H1 (cell line): ENCODE measurements at regions not wholly inside any gene's neighbourhood (a gene's known extent, or its start where the extent isn't known, plus 50 kb on each side); places are given as distances from the start of the nearest gene placed in this dataset.

Experiments
- CTCF ChIA-PET: fragments of 300-600 bp; sonication (Branson Sonifier 250); formaldehyde crosslinking; loops from one replicate; lab custom pipeline; 2021; ENCODE audit not compliant: partially characterized antibody; lab: Charles Lee
- POLR2A ChIA-PET: fragments of 300-600 bp; sonication (Branson Sonifier 250); formaldehyde crosslinking; loops from one replicate; lab custom pipeline; 2021; ENCODE audit warnings: inconsistent platforms; ENCODE audit not compliant: partially characterized antibody; lab: Charles Lee
- DNase-seq, 2 experiments: peaks; one replicate each; pipeline versions ENCODE4 v3.0.0 to v3.0.0-alpha.2; 2010 to 2022; ENCODE audit warnings: low spot score in 2 of 2, low read depth in 1 of 2, mixed read lengths in 1 of 2
- FAIRE-seq: peaks from 2 replicates; lab custom pipeline; 2011; peaks lifted over from hg19 to GRCh38; lab: Jason Lieb, UNC
- H2AFZ ChIP-seq: 2 replicates; pipeline ENCODE4 v1.8.1; 2012; ENCODE audit warnings: low read length, inconsistent platforms
- H2AK5ac ChIP-seq: 2 replicates; pipeline ENCODE4 v1.6.1; 2013; ENCODE audit warnings: low read depth, low read length
- H2BK120ac ChIP-seq: replicated peaks from 2 replicates; pipeline ENCODE3; 2013; ENCODE audit warnings: low read depth, low read length, inconsistent platforms
- H2BK12ac ChIP-seq: 2 replicates; pipeline ENCODE4 v1.6.1; 2013; ENCODE audit warnings: low read depth, low read length
- H2BK15ac ChIP-seq: 2 replicates; pipeline ENCODE4 v1.6.1; 2013; ENCODE audit warnings: low read length
- H2BK20ac ChIP-seq: 2 replicates; pipeline ENCODE4 v1.6.1; 2013; ENCODE audit warnings: low read length
- H2BK5ac ChIP-seq: 2 replicates; pipeline ENCODE4 v1.6.1; 2013; ENCODE audit warnings: low read depth, low read length
- H3K14ac ChIP-seq: 2 replicates; pipeline ENCODE4 v1.6.1; 2013; ENCODE audit warnings: inconsistent platforms; ENCODE audit not compliant: insufficient read length
- H3K18ac ChIP-seq: 2 replicates; pipeline ENCODE4 v1.6.1; 2013; ENCODE audit warnings: low read length; ENCODE audit errors: extremely low read depth
- H3K23ac ChIP-seq: 2 replicates; pipeline ENCODE4 v1.6.1; 2013; ENCODE audit warnings: inconsistent platforms; ENCODE audit not compliant: insufficient read length
- H3K23me2 ChIP-seq: 2 replicates; pipeline ENCODE4 v1.6.1; 2013; ENCODE audit warnings: low read depth, low read length
- H3K27ac ChIP-seq: 2 replicates; pipeline ENCODE4 v1.6.1; 2011; ENCODE audit warnings: low read depth, low read length, inconsistent platforms
- H3K27me3 ChIP-seq, 4 experiments: replicated peaks in 1 of 4; 1 replicate in 1 of 4; 2 replicates in 3 of 4; pipeline versions ENCODE4 v1.6.1 to v1.8.1; 2011 to 2013; ENCODE audit warnings: low read length in 3 of 4, mild to moderate bottlenecking in 3 of 4, inconsistent platforms in 2 of 4, mixed read lengths in 2 of 4, moderate library complexity in 1 of 4; ENCODE audit not compliant: control insufficient read depth in 3 of 4, insufficient read depth in 3 of 4; ENCODE audit errors: extremely low read depth in 1 of 4
- H3K36me3 ChIP-seq, 4 experiments: 2 replicates each; pipeline versions ENCODE4 v1.6.1 to v1.8.1; 2011 to 2013; ENCODE audit warnings: mild to moderate bottlenecking in 4 of 4, low read length in 3 of 4, moderate library complexity in 2 of 4, control low read depth in 1 of 4, inconsistent platforms in 1 of 4; ENCODE audit not compliant: insufficient read depth in 4 of 4, control insufficient read depth in 2 of 4
- H3K4ac ChIP-seq: replicated peaks from 2 replicates; pipeline ENCODE3; 2013; ENCODE audit warnings: low read length, low read depth, mixed read lengths, inconsistent platforms; ENCODE audit not compliant: insufficient read length
- H3K4me1 ChIP-seq, 4 experiments: replicated peaks in 1 of 4; 1 replicate in 1 of 4; 2 replicates in 3 of 4; pipeline versions ENCODE4 v1.6.1 to v1.8.1; 2011 to 2013; ENCODE audit warnings: low read length in 3 of 4, inconsistent platforms in 2 of 4, mixed read lengths in 1 of 4; ENCODE audit not compliant: insufficient read depth in 4 of 4, control insufficient read depth in 3 of 4
- H3K4me2 ChIP-seq, 2 experiments: 2 replicates each; pipeline versions ENCODE4 v1.6.1 to v1.8.1; 2011 to 2013; ENCODE audit warnings: low read depth in 2 of 2, low read length in 2 of 2, control low read depth in 1 of 2, inconsistent platforms in 1 of 2, mild to moderate bottlenecking in 1 of 2; ENCODE audit not compliant: insufficient read depth in 1 of 2
- H3K4me3 ChIP-seq, 4 experiments: fragments of 200-600, 300-600 bp in 1 of 4; sonication (generic), shearing (Covaris generic), sonication (Bioruptor Twin) in 1 of 4; 2 replicates each; pipeline versions ENCODE4 v1.5.1 to v1.8.1; 2011 to 2016; ENCODE audit warnings: low read length in 4 of 4, low read depth in 3 of 4, control low read depth in 2 of 4, inconsistent platforms in 2 of 4, mild to moderate bottlenecking in 2 of 4, mixed read lengths in 1 of 4, moderate library complexity in 1 of 4; ENCODE audit not compliant: insufficient read depth in 2 of 4; ENCODE audit errors: extremely low read depth in 1 of 4
- H3K56ac ChIP-seq: replicated peaks from 2 replicates; pipeline ENCODE3; 2013; ENCODE audit warnings: low read depth, mild to moderate bottlenecking, mixed read lengths, low read length, inconsistent platforms; ENCODE audit not compliant: insufficient read length
- H3K79me1 ChIP-seq: 2 replicates; pipeline ENCODE4 v1.6.1; 2013; ENCODE audit warnings: low read depth, low read length, control low read depth
- H3K79me2 ChIP-seq, 2 experiments: 2 replicates each; pipeline versions ENCODE4 v1.6.1 to v1.8.1; 2012 to 2013; ENCODE audit warnings: low read length in 2 of 2, mild to moderate bottlenecking in 2 of 2, inconsistent platforms in 1 of 2; ENCODE audit not compliant: insufficient read depth in 2 of 2, control insufficient read depth in 1 of 2
- H3K9ac ChIP-seq, 4 experiments: replicated peaks in 1 of 4; 1 replicate in 1 of 4; 2 replicates in 3 of 4; pipeline versions ENCODE4 v1.6.1 to v1.8.1; 2011 to 2013; ENCODE audit warnings: low read depth in 3 of 4, low read length in 3 of 4, control low read depth in 2 of 4, mild to moderate bottlenecking in 2 of 4, moderate library complexity in 2 of 4, inconsistent platforms in 1 of 4; ENCODE audit errors: extremely low read depth in 1 of 4
- H3K9me3 ChIP-seq, 2 experiments: 2 replicates each; pipeline versions ENCODE4 v1.6.1 to v1.8.1; 2012 to 2013; ENCODE audit warnings: mild to moderate bottlenecking in 2 of 2, moderate library complexity in 2 of 2, control low read depth in 1 of 2, inconsistent platforms in 1 of 2, low read depth in 1 of 2, low read length in 1 of 2, mixed read lengths in 1 of 2; ENCODE audit not compliant: insufficient read depth in 2 of 2
- H4K20me1 ChIP-seq, 2 experiments: replicated peaks in 1 of 2; 2 replicates each; pipeline versions ENCODE3 to v1.8.1; 2011 to 2013; ENCODE audit warnings: inconsistent platforms in 2 of 2, low read length in 2 of 2, mild to moderate bottlenecking in 1 of 2; ENCODE audit not compliant: insufficient read depth in 2 of 2, control insufficient read depth in 1 of 2
- H4K5ac ChIP-seq: 2 replicates; pipeline ENCODE4 v1.6.1; 2013; ENCODE audit warnings: low read length, low read depth, mixed read lengths, inconsistent platforms; ENCODE audit not compliant: insufficient read length
- H4K8ac ChIP-seq: 2 replicates; pipeline ENCODE4 v1.8.0; 2013; ENCODE audit warnings: mild to moderate bottlenecking, moderate library complexity, low read length, inconsistent platforms; ENCODE audit not compliant: insufficient read depth; ENCODE audit errors: extremely low read depth
- H4K91ac ChIP-seq: replicated peaks from 2 replicates; pipeline ENCODE3; 2013; ENCODE audit warnings: low read length, mixed read lengths, inconsistent platforms; ENCODE audit not compliant: insufficient read length
- RAD21 ChIP-seq, 2 experiments: IDR thresholded peaks in 1 of 2; conservative IDR thresholded peaks in 1 of 2; 2 replicates each; pipeline ENCODE4 v1.6.1; 2011; ENCODE audit warnings: low read depth in 2 of 2, low read length in 2 of 2, improper control_type of control experiment in 1 of 2, inconsistent platforms in 1 of 2, mild to moderate bottlenecking in 1 of 2, moderate library complexity in 1 of 2
- TCF12 ChIP-seq: IDR thresholded peaks from 2 replicates; pipeline ENCODE4 v1.6.1; 2011; ENCODE audit warnings: low read depth, mild to moderate bottlenecking, low read length
- WGBS, 2 experiments: shearing (Covaris generic) in 1 of 2; methylation state at CpG; one replicate each; pipeline versions ENCODE4 v1.1.6 to v1.1.7; 2013 to 2015; ENCODE audit warnings: low lambda C conversion rate in 2 of 2, mixed read lengths in 2 of 2, inconsistent platforms in 1 of 2, low coverage in 1 of 2, missing lambda C conversion rate in 1 of 2; ENCODE audit not compliant: insufficient replicate concordance in 2 of 2, insufficient coverage in 1 of 2, insufficient read length in 1 of 2; ENCODE audit errors: extremely low coverage in 1 of 2, missing lambda C conversion rate in 1 of 2; 5-methylcytosine and 5-hydroxymethylcytosine counted together
- TF ChIP-seq, protein P1 (sequence below), 3 experiments: IDR thresholded peaks; 1 replicate in 2 of 3; 2 replicates in 1 of 3; pipeline versions ENCODE4 v1.5.1 to v1.6.1; 2011; ENCODE audit warnings: low read length in 3 of 3, mild to moderate bottlenecking in 3 of 3, inconsistent platforms in 2 of 3, low read depth in 1 of 3, moderate library complexity in 1 of 3; ENCODE audit not compliant: insufficient read depth in 1 of 3; ENCODE audit errors: control extremely low read depth in 1 of 3

DNA sequence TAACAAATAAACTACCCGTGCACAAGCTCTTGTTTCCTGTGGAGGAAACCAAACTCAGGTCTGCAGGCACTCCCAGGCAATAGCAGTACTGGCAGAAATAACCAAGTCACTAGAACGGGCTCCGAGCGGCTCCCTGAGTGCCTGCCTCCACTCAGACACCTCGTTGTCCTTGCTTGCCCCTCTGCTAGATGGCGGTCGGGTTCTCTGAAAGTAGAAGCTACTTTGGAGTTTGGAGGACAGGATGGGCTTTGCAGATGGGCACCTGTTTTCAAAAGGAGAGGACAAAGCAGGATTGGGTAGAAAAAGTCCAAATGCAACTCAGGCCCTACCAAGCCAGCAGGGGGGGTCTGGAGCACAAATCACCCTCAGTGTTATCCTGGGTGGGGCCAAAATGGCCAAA, 136.4 kb downstream of the LRRC30 start:
- Histone ChIP-seq H2BK5ac (no peak overlapping the region), H4K5ac (no peak overlapping the region), H3K23ac (no peak overlapping the region), H3K4me1 (no peaks in the 10 kb centered on the region; a peak in 2 of 7 replicates), H2BK15ac (no peak overlapping the region), H3K9ac (no peak overlapping the region), H3K4me2 (no peak overlapping the region), H2BK20ac (no peak overlapping the region), H3K18ac (no peak overlapping the region), H3K23me2 (no peaks in the 10 kb centered on the region; the same call in 1 of the 2 replicates), H3K79me1 (no peaks in the 10 kb centered on the region), H2AK5ac (no peak overlapping the region), H3K27me3 (no peaks in the 10 kb centered on the region), H3K56ac (no peak overlapping the region), H2BK12ac (no peak overlapping the region), H4K20me1 (no peaks in the 10 kb centered on the region), H4K8ac (no peak overlapping the region), H3K9me3 (no peaks in the 10 kb centered on the region)
- ChIA-PET POLR2A (no interaction called here), CTCF (interaction anchor here (0.7 to 5.3 kb wide), 14 partner anchors 9 to 297 kb away, joined by 3 to 21 read pairs (median 3); partner anchors contain the start of gene PTPRM)
- TF ChIP-seq RAD21 (IDR thresholded peaks at IDR 0.05 in 1 of 2, conservative IDR thresholded peaks at IDR 0.05 in 1 of 2; ENCODE audit: low read depth in 2 of 2, low read length in 2 of 2) (peak; percentile 41 to 46), TCF12 (no peak)
- TF ChIP-seq, protein P1, sequence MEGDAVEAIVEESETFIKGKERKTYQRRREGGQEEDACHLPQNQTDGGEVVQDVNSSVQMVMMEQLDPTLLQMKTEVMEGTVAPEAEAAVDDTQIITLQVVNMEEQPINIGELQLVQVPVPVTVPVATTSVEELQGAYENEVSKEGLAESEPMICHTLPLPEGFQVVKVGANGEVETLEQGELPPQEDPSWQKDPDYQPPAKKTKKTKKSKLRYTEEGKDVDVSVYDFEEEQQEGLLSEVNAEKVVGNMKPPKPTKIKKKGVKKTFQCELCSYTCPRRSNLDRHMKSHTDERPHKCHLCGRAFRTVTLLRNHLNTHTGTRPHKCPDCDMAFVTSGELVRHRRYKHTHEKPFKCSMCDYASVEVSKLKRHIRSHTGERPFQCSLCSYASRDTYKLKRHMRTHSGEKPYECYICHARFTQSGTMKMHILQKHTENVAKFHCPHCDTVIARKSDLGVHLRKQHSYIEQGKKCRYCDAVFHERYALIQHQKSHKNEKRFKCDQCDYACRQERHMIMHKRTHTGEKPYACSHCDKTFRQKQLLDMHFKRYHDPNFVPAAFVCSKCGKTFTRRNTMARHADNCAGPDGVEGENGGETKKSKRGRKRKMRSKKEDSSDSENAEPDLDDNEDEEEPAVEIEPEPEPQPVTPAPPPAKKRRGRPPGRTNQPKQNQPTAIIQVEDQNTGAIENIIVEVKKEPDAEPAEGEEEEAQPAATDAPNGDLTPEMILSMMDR (IDR thresholded peaks at IDR 0.05; ENCODE audit: control extremely low read depth in 1 of 3, insufficient read depth in 1 of 3, low read depth in 1 of 3, low read length in 3 of 3) = peak in 2 of 3 experiments; percentile 18 to 23; a peak in 2 of 4 replicates
- TF ChIP-seq, all 59 proteins: peak for 2
- H2BK120ac ChIP-seq = no peak overlapping the region
- no peak overlapping the region for H2AFZ ChIP-seq
- no peak overlapping the region for H3K27ac ChIP-seq
- H3K4me3 ChIP-seq = no peak overlapping the region
- DNase-seq (peak in 1 of 2 experiments; percentile 49), FAIRE-seq (no peak)
- H3K14ac ChIP-seq = no peak overlapping the region
- H4K91ac ChIP-seq = no peak overlapping the region
- H3K36me3 ChIP-seq = no peaks in the 10 kb centered on the region
- H3K79me2 ChIP-seq = no peaks in the 10 kb centered on the region
- H3K4ac ChIP-seq = no peak overlapping the region
- 88% methylated on average over 7 of the region's 7 CpGs; no CpG with 5 or more reads in 1 of the 2 experiments for WGBS, 2 experiments
